ENCODE measurements at regions not wholly inside any gene's neighbourhood (a gene's known extent, or its start where the extent isn't known, plus 50 kb on each side); places are given as distances from the start of the nearest gene placed in this dataset.
A peak's percentile ranks its signal among the peaks of the same experiment; 100 is the strongest.

DNA sequence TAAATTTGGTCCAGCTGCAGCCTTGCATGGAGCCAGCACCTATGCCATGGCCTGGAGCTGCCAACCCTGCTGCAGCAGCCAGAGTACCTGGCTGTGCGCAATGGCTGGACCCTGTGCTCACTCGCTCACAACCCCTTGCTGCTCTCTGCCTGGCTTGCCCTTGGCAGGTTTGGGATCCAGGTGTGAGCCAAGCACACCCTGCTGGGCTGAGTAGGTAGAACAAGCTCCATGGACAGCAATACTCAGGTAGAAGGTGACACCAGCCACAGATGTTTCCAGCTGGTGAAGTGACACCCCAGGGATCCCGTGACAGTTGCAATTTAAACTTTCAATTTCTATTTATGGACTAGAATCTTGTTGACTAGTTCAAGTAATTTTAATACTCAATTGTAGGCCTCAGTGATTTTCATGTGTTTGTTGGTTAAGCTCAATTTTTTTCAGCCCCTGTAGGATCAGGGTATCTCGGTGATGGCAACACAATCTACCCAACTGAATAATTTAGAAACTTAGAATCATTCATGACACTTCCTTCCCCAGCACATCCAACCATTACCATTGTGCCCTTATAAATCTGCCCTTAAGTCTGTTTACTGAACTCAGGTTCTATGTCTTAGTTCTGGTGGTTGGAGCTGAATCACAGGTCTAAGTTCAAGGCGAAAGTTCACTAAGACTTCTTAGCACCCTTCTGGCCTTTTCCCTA lies 480.0 kb downstream of the PMP22 start:
- no peak overlapping the region for H3K4me3 ChIP-seq (ENCODE audit: low read depth, low read length)
- FAIRE-seq (peak; percentile 7), DNase-seq (ENCODE audit: low read depth) (peak; percentile 47)
- TF ChIP-seq, protein P1, sequence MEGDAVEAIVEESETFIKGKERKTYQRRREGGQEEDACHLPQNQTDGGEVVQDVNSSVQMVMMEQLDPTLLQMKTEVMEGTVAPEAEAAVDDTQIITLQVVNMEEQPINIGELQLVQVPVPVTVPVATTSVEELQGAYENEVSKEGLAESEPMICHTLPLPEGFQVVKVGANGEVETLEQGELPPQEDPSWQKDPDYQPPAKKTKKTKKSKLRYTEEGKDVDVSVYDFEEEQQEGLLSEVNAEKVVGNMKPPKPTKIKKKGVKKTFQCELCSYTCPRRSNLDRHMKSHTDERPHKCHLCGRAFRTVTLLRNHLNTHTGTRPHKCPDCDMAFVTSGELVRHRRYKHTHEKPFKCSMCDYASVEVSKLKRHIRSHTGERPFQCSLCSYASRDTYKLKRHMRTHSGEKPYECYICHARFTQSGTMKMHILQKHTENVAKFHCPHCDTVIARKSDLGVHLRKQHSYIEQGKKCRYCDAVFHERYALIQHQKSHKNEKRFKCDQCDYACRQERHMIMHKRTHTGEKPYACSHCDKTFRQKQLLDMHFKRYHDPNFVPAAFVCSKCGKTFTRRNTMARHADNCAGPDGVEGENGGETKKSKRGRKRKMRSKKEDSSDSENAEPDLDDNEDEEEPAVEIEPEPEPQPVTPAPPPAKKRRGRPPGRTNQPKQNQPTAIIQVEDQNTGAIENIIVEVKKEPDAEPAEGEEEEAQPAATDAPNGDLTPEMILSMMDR (IDR thresholded peaks at IDR 0.05; ENCODE audit: insufficient read depth, low read length, severe bottlenecking): peak; percentile 69
- H3K27me3 ChIP-seq (ENCODE audit: control insufficient read depth, insufficient read depth, low read length): no peaks in the 10 kb centered on the region
- H3K36me3 ChIP-seq (ENCODE audit: control insufficient read depth, insufficient read depth, low read length): no peaks in the 10 kb centered on the region

DNA sequence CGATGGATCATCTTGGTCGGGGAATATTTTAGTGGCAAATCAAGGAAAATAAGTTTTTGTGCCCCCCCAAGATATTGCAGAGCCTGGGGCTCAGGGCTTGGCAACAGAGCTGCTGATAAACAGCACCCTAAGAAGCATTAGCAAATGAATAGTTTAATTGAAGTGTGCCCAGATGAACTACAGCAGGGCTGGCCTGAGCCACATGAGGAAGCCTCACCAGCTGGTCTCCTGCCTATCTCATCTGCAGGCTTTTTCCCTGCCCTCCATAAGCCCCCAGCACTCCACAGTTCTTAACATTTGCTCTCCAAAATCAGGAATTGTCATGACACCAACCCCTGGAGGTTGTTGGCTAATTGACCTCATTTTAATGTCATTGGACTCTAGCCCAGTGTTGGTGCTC lies 480.2 kb downstream of the HS3ST3B1 start:
- TF ChIP-seq, protein P1 (IDR thresholded peaks at IDR 0.05; ENCODE audit: insufficient read depth, low read length, severe bottlenecking): no peak
- DNase-seq (ENCODE audit: low read depth) (no peak), FAIRE-seq (no peak)
- no peaks in the 10 kb centered on the region for H3K27me3 ChIP-seq (ENCODE audit: control insufficient read depth, insufficient read depth, low read length)
- no peaks in the 10 kb centered on the region for H3K36me3 ChIP-seq (ENCODE audit: control insufficient read depth, insufficient read depth, low read length)
- no peak overlapping the region for H3K4me3 ChIP-seq (ENCODE audit: low read depth, low read length)

DNA sequence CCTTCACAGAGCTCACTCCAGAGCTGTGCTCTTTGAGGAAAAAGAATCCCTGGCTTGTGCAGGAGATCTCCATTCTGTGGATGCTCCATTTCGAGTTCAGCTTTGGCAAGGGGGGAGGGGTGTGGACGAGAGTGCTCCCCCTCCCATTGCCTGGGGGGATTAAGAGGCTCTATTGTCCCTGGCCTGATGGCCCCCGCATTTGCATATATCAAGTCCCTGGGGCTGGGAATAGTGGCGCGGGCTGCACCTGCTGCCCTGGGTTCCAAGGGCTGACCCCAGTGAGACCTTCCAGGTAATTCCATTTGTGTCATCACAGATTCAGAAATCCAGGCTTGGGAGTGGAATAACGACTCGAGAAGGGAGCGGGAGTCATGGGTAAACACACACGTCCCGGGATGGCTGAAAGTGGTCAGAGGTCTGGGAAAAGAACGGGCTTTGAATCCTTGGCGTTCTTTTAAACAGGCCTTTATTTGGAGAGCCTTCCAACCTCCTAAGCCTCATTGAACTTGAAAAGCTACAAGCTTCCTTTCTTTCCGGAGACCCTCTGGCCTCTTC lies 479.3 kb downstream of the HS3ST3B1 start:
- TF ChIP-seq, protein P1 (IDR thresholded peaks at IDR 0.05; ENCODE audit: insufficient read depth, low read length, severe bottlenecking): no peak
- H3K27me3 ChIP-seq (ENCODE audit: control insufficient read depth, insufficient read depth, low read length): no peaks in the 10 kb centered on the region
- H3K4me3 ChIP-seq (ENCODE audit: low read depth, low read length): no peak overlapping the region
- DNase-seq (ENCODE audit: low read depth): no peak
- peak; percentile 75 for FAIRE-seq
- no peaks in the 10 kb centered on the region for H3K36me3 ChIP-seq (ENCODE audit: control insufficient read depth, insufficient read depth, low read length)

DNA sequence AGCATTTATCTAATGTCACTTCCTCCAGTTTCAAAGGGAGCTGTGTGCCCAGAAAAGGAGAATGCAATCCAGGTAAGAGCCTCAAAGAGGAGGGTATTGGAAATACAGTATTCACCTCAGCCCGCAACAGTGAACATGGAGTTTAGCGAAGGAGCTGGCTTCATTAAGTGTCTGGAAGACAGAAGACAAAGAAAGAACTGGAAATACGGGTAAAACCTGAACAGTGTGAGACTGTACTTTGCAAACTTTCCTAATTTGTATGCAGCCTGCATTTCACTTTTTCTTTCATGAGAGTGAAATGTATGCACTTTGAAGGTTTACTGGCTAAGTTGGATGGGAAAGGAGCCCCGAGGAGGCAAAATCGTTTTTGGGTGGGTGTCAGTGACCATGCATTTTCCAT lies 478.4 kb downstream of the HS3ST3B1 start:
- H3K27me3 ChIP-seq (ENCODE audit: control insufficient read depth, insufficient read depth, low read length): no peaks in the 10 kb centered on the region
- no peak overlapping the region for H3K4me3 ChIP-seq (ENCODE audit: low read depth, low read length)
- DNase-seq (ENCODE audit: low read depth): peak; percentile 64
- H3K36me3 ChIP-seq (ENCODE audit: control insufficient read depth, insufficient read depth, low read length): no peaks in the 10 kb centered on the region
- TF ChIP-seq, protein P1 (IDR thresholded peaks at IDR 0.05; ENCODE audit: insufficient read depth, low read length, severe bottlenecking): no peak
- FAIRE-seq: peak; percentile 80

DNA sequence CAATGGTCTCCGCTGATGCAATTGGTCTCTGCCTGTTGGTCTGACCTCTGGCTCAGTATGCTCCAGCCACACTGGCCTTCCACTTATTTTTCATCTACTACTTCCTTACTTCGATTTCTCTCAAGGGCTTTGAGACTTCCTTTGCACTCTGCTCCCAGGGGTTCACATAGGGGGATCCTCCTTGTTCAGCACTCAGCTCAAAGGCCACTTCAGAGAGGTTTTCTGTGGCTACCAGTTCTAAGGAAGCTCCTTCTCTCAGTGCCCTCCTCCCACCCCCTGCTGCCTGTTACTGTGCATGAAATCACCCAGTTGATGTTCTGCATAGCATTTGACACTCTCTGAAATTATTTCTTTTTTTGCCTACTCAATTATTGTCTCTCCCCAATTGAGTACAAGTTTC lies 476.4 kb downstream of the HS3ST3B1 start:
- peak; percentile 18 for DNase-seq (ENCODE audit: low read depth)
- no peak for FAIRE-seq
- Histone ChIP-seq H3K27me3 (ENCODE audit: control insufficient read depth, insufficient read depth, low read length) (no peaks in the 10 kb centered on the region), H3K4me3 (ENCODE audit: low read depth, low read length) (no peak overlapping the region), H3K36me3 (ENCODE audit: control insufficient read depth, insufficient read depth, low read length) (no peaks in the 10 kb centered on the region)
- TF ChIP-seq, protein P1 (IDR thresholded peaks at IDR 0.05; ENCODE audit: insufficient read depth, low read length, severe bottlenecking): no peak

Measured in bronchial epithelial cell (primary cell).